ENCODE measurements at regions not wholly inside any gene's neighbourhood (a gene's known extent, or its start where the extent isn't known, plus 50 kb on each side); places are given as distances from the start of the nearest gene placed in this dataset.

- Histone ChIP-seq H3K9me3 (replicated peaks) (peaks cover 4% of the 10 kb centered on the region), H3K4me3 (no peak overlapping the region), H3K4me1 (peaks cover 7% of the 10 kb centered on the region), H3K27ac (replicated peaks) (no peak overlapping the region), H3K36me3 (no peaks in the 10 kb centered on the region), H3K27me3 (ENCODE audit: low read depth) (no peaks in the 10 kb centered on the region)
- intact Hi-C loops (cut with micrococcal nuclease): no loop called here
- TF ChIP-seq CTCF (IDR thresholded peaks at IDR 0.05; ENCODE audit: borderline replicate concordance): no peak
- no peak for DNase-seq
These were observed 459.3 kb downstream of the CETN3 start for GRCh38 chr5:89950234-89950633.

- Histone ChIP-seq H3K4me1 (peaks cover 7% of the 10 kb centered on the region), H3K4me3 (no peak overlapping the region), H3K9me3 (replicated peaks) (peaks cover 4% of the 10 kb centered on the region), H3K27ac (replicated peaks) (no peak overlapping the region), H3K27me3 (ENCODE audit: low read depth) (no peaks in the 10 kb centered on the region), H3K36me3 (no peaks in the 10 kb centered on the region)
- intact Hi-C loops (cut with micrococcal nuclease): no loop called here
- DNase-seq: no peak
- TF ChIP-seq CTCF (IDR thresholded peaks at IDR 0.05; ENCODE audit: borderline replicate concordance): no peak
These were observed 460.6 kb downstream of the CETN3 start for GRCh38 chr5:89948977-89949376.

- no peak overlapping the region for H3K27ac ChIP-seq (replicated peaks)
- no peak for TF ChIP-seq CTCF (IDR thresholded peaks at IDR 0.05; ENCODE audit: borderline replicate concordance)
- no peaks in the 10 kb centered on the region for H3K36me3 ChIP-seq
- no peaks in the 10 kb centered on the region for H3K27me3 ChIP-seq (ENCODE audit: low read depth)
- H3K4me3 ChIP-seq: no peak overlapping the region
- H3K9me3 ChIP-seq (replicated peaks): peaks cover 4% of the 10 kb centered on the region
- H3K4me1 ChIP-seq: peaks cover 7% of the 10 kb centered on the region
- no peak for DNase-seq
- intact Hi-C loops (cut with micrococcal nuclease): no loop called here
These were observed 462.6 kb downstream of the CETN3 start for GRCh38 chr5:89946916-89947315.

GRCh38 chr5:89946508-89946907 lies 463.0 kb downstream of the CETN3 start:
- Histone ChIP-seq H3K36me3 (no peaks in the 10 kb centered on the region), H3K4me1 (peaks cover 7% of the 10 kb centered on the region), H3K9me3 (replicated peaks) (peaks cover 4% of the 10 kb centered on the region), H3K4me3 (no peak overlapping the region), H3K27me3 (ENCODE audit: low read depth) (no peaks in the 10 kb centered on the region), H3K27ac (replicated peaks) (no peak overlapping the region)
- no peak for TF ChIP-seq CTCF (IDR thresholded peaks at IDR 0.05; ENCODE audit: borderline replicate concordance)
- no peak for DNase-seq
- intact Hi-C loops (cut with micrococcal nuclease): no loop called here

GRCh38 chr5:89942171-89942570 lies 467.4 kb downstream of the CETN3 start:
- H3K4me3 ChIP-seq: no peak overlapping the region
- H3K27me3 ChIP-seq (ENCODE audit: low read depth): no peaks in the 10 kb centered on the region
- TF ChIP-seq CTCF (IDR thresholded peaks at IDR 0.05; ENCODE audit: borderline replicate concordance): no peak
- no peaks in the 10 kb centered on the region for H3K9me3 ChIP-seq (replicated peaks)
- H3K4me1 ChIP-seq: peaks cover 7% of the 10 kb centered on the region
- DNase-seq: no peak
- no peaks in the 10 kb centered on the region for H3K36me3 ChIP-seq
- intact Hi-C loops (cut with micrococcal nuclease): no loop called here
- no peak overlapping the region for H3K27ac ChIP-seq (replicated peaks)

- Histone ChIP-seq H3K4me3 (no peak overlapping the region), H3K36me3 (no peaks in the 10 kb centered on the region), H3K4me1 (peaks cover 17% of the 10 kb centered on the region), H3K27me3 (ENCODE audit: low read depth) (no peaks in the 10 kb centered on the region), H3K9me3 (replicated peaks) (no peaks in the 10 kb centered on the region), H3K27ac (replicated peaks) (no peak overlapping the region)
- no peak for TF ChIP-seq CTCF (IDR thresholded peaks at IDR 0.05; ENCODE audit: borderline replicate concordance)
- DNase-seq: no peak
- intact Hi-C loops (cut with micrococcal nuclease): no loop called here
These were observed 473.0 kb downstream of the CETN3 start for GRCh38 chr5:89936576-89936975.

All from left ventricle myocardium inferior (tissue), 1 donor.